Activated CD8-positive, alpha-beta memory T cell treated with anti-CD3 and anti-CD28 coated beads for 4 hours (primary cell): ENCODE measurements at regions not wholly inside any gene's neighbourhood (a gene's known extent, or its start where the extent isn't known, plus 50 kb on each side); places are given as distances from the start of the nearest gene placed in this dataset.

Experiments
- DNase-seq, 2 donors: peaks; one replicate each; pipeline ENCODE4 v3.0.0-alpha.2; 2020; ENCODE audit warnings: low read depth in 2 of 2

GRCh38 chr2:129861666-129862288 lies 117.7 kb upstream of the RAB6C start:
- no peak for DNase-seq

GRCh38 chr2:129862668-129863067 lies 116.8 kb upstream of the RAB6C start:
- no peak for DNase-seq

GRCh38 chr2:129863350-129863749 lies 116.1 kb upstream of the RAB6C start:
- DNase-seq = no peak

GRCh38 chr2:129864719-129865118 lies 114.7 kb upstream of the RAB6C start:
- no peak for DNase-seq

- DNase-seq = no peak
These were observed 113.5 kb upstream of the RAB6C start for GRCh38 chr2:129865976-129866375.

- no peak for DNase-seq
These were observed 113.1 kb upstream of the RAB6C start for GRCh38 chr2:129866391-129866790.

GRCh38 chr2:129868151-129868550 lies 111.3 kb upstream of the RAB6C start:
- no peak for DNase-seq

GRCh38 chr2:129870685-129871241 lies 108.7 kb upstream of the RAB6C start:
- no peak for DNase-seq

- DNase-seq = no peak
These were observed 107.0 kb upstream of the RAB6C start for GRCh38 chr2:129872446-129872845.

- DNase-seq = no peak
These were observed 102.9 kb upstream of the RAB6C start for GRCh38 chr2:129876541-129876940.

GRCh38 chr2:129877289-129877741 lies 102.2 kb upstream of the RAB6C start:
- peak; percentile 73 to 75 for DNase-seq

GRCh38 chr2:129877795-129878775 lies 101.4 kb upstream of the RAB6C start:
- no peak for DNase-seq

- no peak for DNase-seq
These were observed 99.8 kb upstream of the RAB6C start for GRCh38 chr2:129879614-129880180.

GRCh38 chr2:129880309-129880708 lies 99.2 kb upstream of the RAB6C start:
- DNase-seq = no peak

GRCh38 chr2:129880971-129881370 lies 98.5 kb upstream of the RAB6C start:
- no peak for DNase-seq

- DNase-seq = no peak
These were observed 97.6 kb upstream of the RAB6C start for GRCh38 chr2:129881786-129882396.

- DNase-seq = no peak
These were observed 97.0 kb upstream of the RAB6C start for GRCh38 chr2:129882476-129882875.

GRCh38 chr2:129883121-129883520 lies 96.3 kb upstream of the RAB6C start:
- DNase-seq = no peak

- DNase-seq = no peak
These were observed 95.2 kb upstream of the RAB6C start for GRCh38 chr2:129884221-129884786.

- DNase-seq = no peak
These were observed 93.7 kb upstream of the RAB6C start for GRCh38 chr2:129885735-129886134.

GRCh38 chr2:129887688-129888266 lies 91.7 kb upstream of the RAB6C start:
- no peak for DNase-seq
